ENCODE measurements at regions not wholly inside any gene's neighbourhood (a gene's known extent, or its start where the extent isn't known, plus 50 kb on each side); places are given as distances from the start of the nearest gene placed in this dataset.

GRCh38 chr13:53150568-53150967 lies 122.0 kb downstream of the OLFM4 start:
- no peak overlapping the region for H3K27ac ChIP-seq (ENCODE audit: low read depth in 1 of 2, low read length in 2 of 2)
- intact Hi-C loops (cut with micrococcal nuclease): no loop called here
- H3K27ac Mint-ChIP-seq: no peak overlapping the region
- H3K4me2 ChIP-seq (replicated peaks; ENCODE audit: extremely low read depth, low read length, poor library complexity, severe bottlenecking): no peak overlapping the region
- no peak for TF ChIP-seq CTCF (IDR thresholded peaks at IDR 0.05)
- DNase-seq: no peak
- no peak overlapping the region for H2AFZ ChIP-seq (ENCODE audit: insufficient read depth, low read depth, low read length, poor library complexity, severe bottlenecking)
- WGBS (ENCODE audit: insufficient coverage): 87% methylated on average over 3 of the region's 5 CpGs
- no peak overlapping the region for H3K4me3 ChIP-seq (replicated peaks in 1 of 3; ENCODE audit: low read depth in 2 of 3, low read length in 3 of 3)
- no peaks in the 10 kb centered on the region for H3K4me1 ChIP-seq (ENCODE audit: control insufficient read depth in 1 of 2, insufficient read depth in 2 of 2, low read length in 2 of 2)
- H3K27me3 Mint-ChIP-seq (ENCODE audit: low read depth in 3 of 3): peaks cover 2 to 3% (median 2%) of the 10 kb centered on the region in 3 donors
- H3K9me3 ChIP-seq (replicated peaks in 1 of 2; ENCODE audit: control insufficient read depth in 1 of 2, insufficient read depth in 1 of 2, low read length in 2 of 2): no peaks in the 10 kb centered on the region
- H3K9me3 Mint-ChIP-seq: no peaks in the 10 kb centered on the region
- H4K20me1 ChIP-seq (ENCODE audit: insufficient read depth, low read length): no peaks in the 10 kb centered on the region
- H3K36me3 ChIP-seq (replicated peaks in 1 of 2; ENCODE audit: control insufficient read depth in 1 of 2, insufficient read depth in 2 of 2, low read length in 2 of 2): no peaks in the 10 kb centered on the region
- no peaks in the 10 kb centered on the region for H3K79me2 ChIP-seq (ENCODE audit: insufficient read depth, low read length)
- H3K27me3 ChIP-seq (ENCODE audit: control insufficient read depth in 2 of 2, insufficient read depth in 2 of 2, low read length in 2 of 2): no peaks in the 10 kb centered on the region
- no peaks in the 10 kb centered on the region for H3K4me1 Mint-ChIP-seq
- H3K9ac ChIP-seq (ENCODE audit: insufficient read depth, low read length, poor library complexity, severe bottlenecking): no peak overlapping the region
- H3K4me3 Mint-ChIP-seq: no peak overlapping the region
- no peaks in the 10 kb centered on the region for H3K36me3 Mint-ChIP-seq

- peak; percentile 72 for TF ChIP-seq CTCF (IDR thresholded peaks at IDR 0.05)
- H3K9me3 Mint-ChIP-seq: no peaks in the 10 kb centered on the region
- Histone ChIP-seq H3K27me3 (ENCODE audit: control insufficient read depth in 2 of 2, insufficient read depth in 2 of 2, low read length in 2 of 2) (no peaks in the 10 kb centered on the region), H2AFZ (ENCODE audit: insufficient read depth, low read depth, low read length, poor library complexity, severe bottlenecking) (no peak overlapping the region), H3K9me3 (replicated peaks in 1 of 2; ENCODE audit: control insufficient read depth in 1 of 2, insufficient read depth in 1 of 2, low read length in 2 of 2) (no peaks in the 10 kb centered on the region), H3K27ac (ENCODE audit: low read depth in 1 of 2, low read length in 2 of 2) (no peak overlapping the region), H3K36me3 (replicated peaks in 1 of 2; ENCODE audit: control insufficient read depth in 1 of 2, insufficient read depth in 2 of 2, low read length in 2 of 2) (no peaks in the 10 kb centered on the region), H3K4me3 (replicated peaks in 1 of 3; ENCODE audit: low read depth in 2 of 3, low read length in 3 of 3) (no peak overlapping the region), H3K9ac (ENCODE audit: insufficient read depth, low read length, poor library complexity, severe bottlenecking) (no peak overlapping the region), H3K4me1 (ENCODE audit: control insufficient read depth in 1 of 2, insufficient read depth in 2 of 2, low read length in 2 of 2) (no peaks in the 10 kb centered on the region), H3K4me2 (replicated peaks; ENCODE audit: extremely low read depth, low read length, poor library complexity, severe bottlenecking) (no peak overlapping the region), H3K79me2 (ENCODE audit: insufficient read depth, low read length) (no peaks in the 10 kb centered on the region), H4K20me1 (ENCODE audit: insufficient read depth, low read length) (no peaks in the 10 kb centered on the region)
- 30% methylated on average over 5 of the region's 5 CpGs for WGBS (ENCODE audit: insufficient coverage)
- H3K27ac Mint-ChIP-seq: no peak overlapping the region
- H3K36me3 Mint-ChIP-seq: no peaks in the 10 kb centered on the region
- intact Hi-C loops (cut with micrococcal nuclease): no loop called here
- H3K27me3 Mint-ChIP-seq (ENCODE audit: low read depth in 3 of 3): peaks cover 2 to 3% (median 2%) of the 10 kb centered on the region in 3 donors
- DNase-seq: peak; percentile 2 to 14 (median 7)
- no peaks in the 10 kb centered on the region for H3K4me1 Mint-ChIP-seq
- H3K4me3 Mint-ChIP-seq: no peak overlapping the region
Observed at GRCh38 chr13:53151336-53152056, 122.9 kb downstream of the OLFM4 start.
